T47D (cell line): ENCODE measurements at regions not wholly inside any gene's neighbourhood (a gene's known extent, or its start where the extent isn't known, plus 50 kb on each side); places are given as distances from the start of the nearest gene placed in this dataset.
"Not testable (repeated sequence)": the region's sequence is repeated elsewhere in the genome, so short reads cannot be mapped to it uniquely, and the experiment has no call there.

Experiments used
- DNase-seq, 2 experiments: peaks; one replicate each; pipeline versions ENCODE4 v3.0.0 to v3.0.0-alpha.2; 2011 to 2012; ENCODE audit warnings: low read depth in 1 of 2, low spot score in 1 of 2
- JUND ChIP-seq: IDR thresholded peaks from 2 replicates; pipeline ENCODE4 v1.6.1; 2012; ENCODE audit warnings: low read depth
- in situ Hi-C: cut with HindIII; loops from 2 replicates; pipeline ENCODE4 v1.10.0; 2016; ENCODE audit warnings: low sequenced_read_pairs, low pct_unique_long_range_greater_than_20kb

GRCh38 chr3:194879991-194880939 is 194.6 kb downstream of the FAM43A start:
- DNase-seq = peak in 1 of 2 experiments; percentile 34
- no peak for TF ChIP-seq JUND
- in situ Hi-C loops = no loop called here

- DNase-seq = peak; percentile 41 to 55
- no peak for TF ChIP-seq JUND
- in situ Hi-C loops = no loop called here
These were observed 195.6 kb downstream of the FAM43A start for GRCh38 chr3:194880940-194881925.

GRCh38 chr3:194884649-194885315 is 199.1 kb downstream of the FAM43A start:
- no peak for DNase-seq
- no peak for TF ChIP-seq JUND
- in situ Hi-C loops = no loop called here

GRCh38 chr3:194885766-194886165 is 200.1 kb downstream of the FAM43A start:
- in situ Hi-C loops = no loop called here
- no peak for DNase-seq
- TF ChIP-seq JUND = no peak

- DNase-seq = no peak
- no peak for TF ChIP-seq JUND
- in situ Hi-C loops = no loop called here
These were observed 201.2 kb downstream of the FAM43A start for GRCh38 chr3:194886836-194887235.

- in situ Hi-C loops, DNase-seq: not testable (repeated sequence)
These were observed 202.4 kb downstream of the FAM43A start for GRCh38 chr3:194888062-194888461.

GRCh38 chr3:194888916-194889315 is 203.2 kb downstream of the FAM43A start:
- TF ChIP-seq JUND = no peak
- no peak for DNase-seq
- in situ Hi-C loops = no loop called here

GRCh38 chr3:194890091-194890490 is 204.4 kb downstream of the FAM43A start:
- in situ Hi-C loops = no loop called here
- DNase-seq = no peak
- TF ChIP-seq JUND = no peak

GRCh38 chr3:194893121-194893987 is 207.7 kb downstream of the FAM43A start:
- in situ Hi-C loops = no loop called here
- DNase-seq = no peak
- TF ChIP-seq JUND = no peak

GRCh38 chr3:194894538-194894937 is 208.9 kb downstream of the FAM43A start:
- in situ Hi-C loops = no loop called here
- DNase-seq = no peak
- no peak for TF ChIP-seq JUND

GRCh38 chr3:194900854-194901522 is 215.3 kb downstream of the FAM43A start:
- no peak for DNase-seq
- TF ChIP-seq JUND = no peak
- in situ Hi-C loops = no loop called here

- in situ Hi-C loops, DNase-seq: not testable (repeated sequence)
These were observed 217.8 kb downstream of the FAM43A start for GRCh38 chr3:194903447-194903846.

GRCh38 chr3:194904999-194905398 is 219.3 kb downstream of the FAM43A start:
- DNase-seq, in situ Hi-C loops: not testable (repeated sequence)
